HG03159 (cell line): ENCODE measurements at regions not wholly inside any gene's neighbourhood (a gene's known extent, or its start where the extent isn't known, plus 50 kb on each side); places are given as distances from the start of the nearest gene placed in this dataset.

Source experiments
- ATAC-seq: cut with Tn5 transposase; IDR thresholded peaks from one replicate; pipeline ENCODE4 v1.9.1; 2021; ENCODE audit warnings: mild to moderate bottlenecking, moderate library complexity; ENCODE audit not compliant: unreplicated experiment

DNA sequence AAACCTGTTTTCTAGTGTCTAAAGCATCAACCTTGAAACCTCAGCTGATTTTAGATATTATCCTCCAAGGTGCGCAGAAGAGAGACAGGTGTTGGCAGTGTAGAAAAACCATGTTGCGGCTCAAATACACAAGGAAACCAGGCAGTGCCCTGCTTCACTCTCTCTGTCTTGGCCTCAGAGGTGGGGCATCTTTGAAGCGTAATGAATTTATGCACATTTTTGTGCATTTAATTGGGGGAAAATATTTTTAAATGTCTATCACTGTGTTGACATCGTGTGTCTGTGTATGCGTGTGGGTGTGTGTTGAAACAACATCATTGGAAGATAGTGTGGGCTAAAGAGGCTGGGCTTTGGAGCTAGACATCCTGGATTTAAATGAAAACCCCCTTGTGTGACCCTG is 334.0 kb upstream of the CHD6 start:
- ATAC-seq: no peak

- no peak for ATAC-seq
Observed at GRCh38 chr20:41951615-41952014, 333.4 kb upstream of the CHD6 start.

- ATAC-seq: no peak
Observed at GRCh38 chr20:41939659-41940058, 321.5 kb upstream of the CHD6 start.

DNA sequence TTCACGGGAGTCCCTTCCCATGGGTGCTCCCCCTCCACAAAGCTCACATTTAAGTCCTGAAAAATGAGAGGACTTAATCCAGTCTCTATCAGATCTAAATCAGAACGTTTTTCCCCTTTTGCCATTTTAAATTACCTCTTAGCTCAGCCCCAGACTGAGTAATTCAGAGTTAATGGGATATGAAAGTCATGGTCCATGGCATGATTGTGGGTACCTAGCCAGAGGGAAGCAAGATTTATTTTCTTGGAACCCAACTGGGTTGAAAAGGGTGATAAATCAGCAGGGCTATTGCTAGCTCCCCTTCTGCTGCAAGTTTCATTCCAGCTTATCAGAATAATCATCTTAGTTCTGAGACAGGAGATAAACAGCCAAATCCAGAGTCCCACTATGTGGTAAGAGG is 320.2 kb upstream of the CHD6 start:
- ATAC-seq: no peak

DNA sequence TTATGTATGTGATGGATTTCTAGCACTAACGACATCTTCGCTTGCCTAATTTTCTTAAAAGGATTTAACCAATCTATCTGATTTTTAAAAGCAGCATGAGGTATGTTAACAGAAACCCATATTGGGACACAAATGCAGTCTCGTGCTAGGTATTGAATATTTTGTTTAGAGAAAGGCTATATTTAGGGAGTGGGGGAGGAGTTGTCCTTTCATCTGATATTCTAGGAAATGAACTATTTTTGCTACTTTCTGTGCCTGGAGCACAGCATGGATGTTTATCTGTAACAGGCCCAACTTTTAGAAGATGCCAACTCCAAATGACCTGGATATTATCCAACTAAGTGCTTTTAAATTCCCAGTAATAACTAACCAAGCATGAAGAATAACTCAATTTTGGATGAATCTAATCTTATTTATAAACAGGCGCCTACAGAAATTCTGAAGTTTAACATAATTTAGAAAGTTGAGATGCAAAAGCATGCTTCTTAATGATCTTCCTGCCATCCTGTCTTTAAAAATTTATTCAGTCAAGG is 317.1 kb upstream of the CHD6 start:
- ATAC-seq: no peak

DNA sequence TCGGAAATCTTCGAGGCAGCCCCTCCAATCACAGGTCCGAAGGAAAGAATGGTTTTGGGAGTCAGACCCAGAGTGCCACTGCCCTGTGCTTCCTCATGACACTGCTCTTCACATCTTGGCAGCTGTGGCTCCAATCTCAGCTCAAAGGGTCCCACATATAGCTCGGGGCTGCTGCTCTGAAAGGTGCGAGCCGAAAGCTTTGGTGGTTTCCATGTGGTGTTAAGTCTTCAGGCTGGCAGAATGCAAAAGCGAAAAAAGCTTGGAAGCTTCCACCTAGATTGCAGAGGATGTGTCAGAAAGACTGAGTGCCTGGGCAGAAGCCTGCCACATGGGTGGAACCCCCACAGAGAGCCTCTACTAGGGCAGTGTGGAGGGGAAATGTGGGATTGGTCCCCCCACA is 314.3 kb upstream of the CHD6 start:
- ATAC-seq: no peak

DNA sequence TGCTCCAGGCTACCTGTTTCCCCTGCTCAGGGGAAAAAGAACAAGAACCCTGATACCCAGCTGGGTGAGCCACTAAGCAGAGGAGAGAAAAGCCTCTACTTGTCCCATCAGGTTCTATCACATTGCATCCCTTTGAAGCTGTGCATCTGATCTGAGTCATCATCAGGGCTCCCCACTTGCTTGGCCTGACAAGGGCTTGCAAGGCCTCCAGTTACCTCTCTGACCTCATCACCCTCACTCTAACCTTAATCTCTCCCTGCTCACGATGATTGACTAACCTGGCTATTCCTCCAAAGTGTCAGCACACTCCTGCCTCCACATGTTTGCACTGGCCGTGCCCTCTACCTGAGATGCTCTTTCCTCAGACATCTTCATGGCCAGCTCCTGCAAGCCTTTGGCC is 309.5 kb upstream of the CHD6 start:
- ATAC-seq: no peak

GRCh38 chr20:41927189-41927588 is 309.0 kb upstream of the CHD6 start:
- no peak for ATAC-seq

- no peak for ATAC-seq
Observed at GRCh38 chr20:41925476-41925875, 307.3 kb upstream of the CHD6 start.

DNA sequence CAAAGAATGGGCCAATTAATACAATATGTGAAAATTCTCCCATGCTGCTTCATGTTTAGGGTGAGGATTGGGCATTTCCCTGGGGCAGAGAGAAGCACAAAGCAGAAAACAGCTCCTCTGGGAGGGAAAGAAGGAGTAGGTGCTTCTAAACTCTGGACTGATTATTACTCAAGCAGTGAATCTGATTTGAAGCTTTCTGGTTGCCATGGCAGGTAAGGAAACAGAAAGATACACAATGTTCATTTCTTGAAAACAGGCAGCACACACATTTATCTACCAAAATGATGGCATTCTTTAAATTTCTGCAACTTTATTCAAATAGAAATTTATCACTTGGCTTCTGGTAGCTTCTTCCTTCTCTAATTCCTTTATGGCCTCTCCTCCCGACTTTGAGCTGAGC is 305.4 kb upstream of the CHD6 start:
- ATAC-seq: no peak

DNA sequence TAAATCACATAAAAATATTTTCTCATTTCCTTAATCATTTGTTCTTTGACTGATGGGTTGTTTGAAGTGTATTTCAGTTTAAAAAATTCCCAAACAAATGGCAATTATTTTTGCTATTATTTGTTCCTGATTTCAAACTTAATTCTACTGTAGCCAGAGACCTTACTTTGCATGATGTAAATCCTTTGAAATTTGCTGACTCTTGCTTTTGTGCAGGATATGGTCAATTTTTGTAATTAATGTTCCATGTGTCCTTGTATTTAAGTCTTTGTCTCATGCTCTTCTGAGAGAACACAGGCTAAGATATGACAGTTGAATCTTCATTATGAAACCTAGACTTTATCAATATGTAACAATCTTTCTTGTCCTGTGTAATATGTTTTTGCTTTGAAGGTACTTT is 295.0 kb upstream of the CHD6 start:
- ATAC-seq: no peak

DNA sequence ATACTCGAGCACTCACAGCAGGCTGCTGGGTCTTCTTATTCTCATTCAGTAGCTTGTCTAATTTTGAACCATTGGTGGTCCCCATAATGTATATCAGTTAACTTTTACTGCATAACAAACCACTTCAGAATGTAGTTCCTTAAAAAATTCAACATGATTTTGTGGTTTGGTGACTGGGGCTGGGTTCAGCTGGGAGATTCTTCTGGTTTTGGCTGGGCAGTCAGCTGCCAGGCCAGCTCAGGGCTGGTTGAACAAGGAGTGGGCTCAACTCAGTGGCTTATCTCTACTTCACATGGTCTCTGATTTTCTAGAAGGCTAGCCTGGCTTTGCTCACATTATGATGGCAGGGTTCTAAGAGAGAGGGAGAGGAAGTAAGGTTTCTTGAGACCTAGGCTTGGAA is 292.4 kb upstream of the CHD6 start:
- no peak for ATAC-seq

- ATAC-seq: no peak
Observed at GRCh38 chr20:41905199-41905598, 287.0 kb upstream of the CHD6 start.

GRCh38 chr20:41903586-41903985 is 285.4 kb upstream of the CHD6 start:
- no peak for ATAC-seq

DNA sequence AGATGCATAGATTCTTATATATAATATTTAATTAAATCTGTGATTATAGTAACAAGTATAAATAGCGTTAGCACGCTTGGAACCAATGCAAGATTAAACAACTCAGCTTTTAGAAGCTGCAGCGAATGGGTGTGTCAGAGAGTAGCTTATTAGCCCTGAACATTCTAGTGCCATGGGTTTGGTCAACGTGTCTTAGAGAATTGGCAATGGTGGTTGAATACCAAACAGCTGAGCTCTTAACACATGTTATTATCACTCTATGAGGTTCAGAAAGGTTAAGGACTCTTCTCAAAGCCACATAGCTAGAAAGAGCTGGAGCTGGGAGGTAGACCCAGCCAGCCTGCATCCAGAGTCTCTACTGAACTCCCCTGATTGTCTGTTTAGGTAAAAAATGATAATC is 284.2 kb upstream of the CHD6 start:
- ATAC-seq: no peak

GRCh38 chr20:41900201-41900691 is 282.1 kb upstream of the CHD6 start:
- ATAC-seq: no peak

GRCh38 chr20:41897708-41898107 is 279.5 kb upstream of the CHD6 start:
- no peak for ATAC-seq

GRCh38 chr20:41895241-41896032 is 277.3 kb upstream of the CHD6 start:
- no peak for ATAC-seq

- ATAC-seq: no peak
Observed at GRCh38 chr20:41894255-41894963, 276.2 kb upstream of the CHD6 start.

GRCh38 chr20:41892031-41892430 is 273.9 kb upstream of the CHD6 start:
- no peak for ATAC-seq

DNA sequence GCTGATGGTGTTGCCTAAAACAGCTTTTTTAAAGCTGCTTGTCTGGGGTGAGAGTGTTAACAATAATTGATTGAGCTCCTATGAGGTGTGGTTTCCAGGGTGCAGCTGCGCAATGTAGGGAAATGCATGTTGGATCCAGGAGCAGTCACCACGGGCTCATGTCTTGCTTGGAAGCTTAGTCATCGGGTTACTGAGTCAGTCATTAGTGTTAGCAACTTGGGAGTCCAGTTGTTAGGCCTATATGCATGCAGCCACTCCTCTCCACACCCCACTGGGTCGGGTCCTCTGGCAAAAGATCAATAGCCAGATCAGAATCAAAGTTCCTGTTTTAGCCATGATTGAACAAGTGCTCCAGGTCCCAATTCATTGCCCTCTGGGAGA is 271.7 kb upstream of the CHD6 start:
- no peak for ATAC-seq
